ENCODE measurements at regions not wholly inside any gene's neighbourhood (a gene's known extent, or its start where the extent isn't known, plus 50 kb on each side); places are given as distances from the start of the nearest gene placed in this dataset.
A peak's percentile ranks its signal among the peaks of the same experiment; 100 is the strongest.
"Not testable (repeated sequence)": the region's sequence is repeated elsewhere in the genome, so short reads cannot be mapped to it uniquely, and the experiment has no call there.

DNA sequence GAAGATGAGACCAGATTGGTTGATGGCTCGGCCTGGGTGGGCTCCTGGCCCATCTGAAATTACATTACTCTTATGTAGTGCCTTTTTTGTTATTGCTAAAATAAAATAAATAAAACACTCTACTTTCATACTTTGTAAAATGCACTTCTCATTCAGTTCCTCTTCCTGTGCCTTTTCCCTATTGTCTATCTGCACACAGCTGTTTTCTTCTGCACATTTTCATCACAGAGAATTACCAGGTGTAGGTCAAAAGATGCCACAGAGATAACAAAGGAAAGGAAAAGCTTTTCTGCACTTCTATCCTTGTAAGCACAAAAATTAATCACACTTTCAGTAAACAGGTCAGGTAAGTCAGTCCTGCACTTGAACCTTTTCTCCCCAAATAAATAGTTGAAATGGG is 265.1 kb downstream of the BTG1 start:
- no peak for DNase-seq

- no peak for DNase-seq
Measured at GRCh38 chr12:91877456-91878235, 268.0 kb downstream of the BTG1 start.

GRCh38 chr12:91877022-91877421 is 268.6 kb downstream of the BTG1 start:
- peak; percentile 38 for DNase-seq

GRCh38 chr12:91875671-91876070 is 270.0 kb downstream of the BTG1 start:
- DNase-seq = not testable (repeated sequence)

DNA sequence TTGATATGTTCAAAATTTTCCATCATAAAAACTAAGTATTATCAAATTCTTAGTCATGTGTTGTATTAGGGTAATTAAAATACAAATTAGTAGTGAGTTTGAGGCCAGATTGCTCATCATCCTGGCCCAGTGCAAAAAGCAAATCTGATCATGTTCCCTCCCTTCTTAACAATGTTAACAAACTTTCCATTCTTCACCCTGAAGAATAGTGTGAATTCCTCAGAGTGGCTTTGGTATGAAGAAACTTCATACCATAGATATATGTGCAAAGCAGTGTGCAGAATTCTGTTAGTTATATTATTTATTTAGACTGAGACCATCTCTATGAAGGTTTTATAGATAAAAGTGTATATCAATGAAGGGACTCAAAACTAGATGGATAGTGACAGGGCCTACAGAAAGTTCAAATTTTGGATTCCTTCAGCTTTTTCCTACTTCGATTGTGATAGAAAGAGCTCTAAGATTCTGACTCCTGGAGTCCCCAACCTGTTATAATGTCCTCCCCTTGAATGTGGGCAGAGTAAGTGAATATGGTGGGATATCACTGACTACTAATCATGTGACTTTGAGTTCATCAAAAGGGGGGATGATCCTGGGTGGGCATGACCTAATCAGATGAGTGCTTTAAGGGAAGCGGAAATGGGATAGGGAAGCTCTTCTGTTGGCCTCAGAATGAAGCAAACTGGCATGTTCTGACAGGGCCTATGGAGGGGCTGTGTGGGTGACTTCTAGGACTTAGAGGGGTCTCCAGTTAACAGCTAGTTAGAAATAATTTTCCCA is 271.4 kb downstream of the BTG1 start:
- peak; percentile 10 for DNase-seq

GRCh38 chr12:91871751-91872150 is 273.9 kb downstream of the BTG1 start:
- no peak for DNase-seq

- DNase-seq = no peak
Measured at GRCh38 chr12:91870872-91871707, 274.6 kb downstream of the BTG1 start.

DNA sequence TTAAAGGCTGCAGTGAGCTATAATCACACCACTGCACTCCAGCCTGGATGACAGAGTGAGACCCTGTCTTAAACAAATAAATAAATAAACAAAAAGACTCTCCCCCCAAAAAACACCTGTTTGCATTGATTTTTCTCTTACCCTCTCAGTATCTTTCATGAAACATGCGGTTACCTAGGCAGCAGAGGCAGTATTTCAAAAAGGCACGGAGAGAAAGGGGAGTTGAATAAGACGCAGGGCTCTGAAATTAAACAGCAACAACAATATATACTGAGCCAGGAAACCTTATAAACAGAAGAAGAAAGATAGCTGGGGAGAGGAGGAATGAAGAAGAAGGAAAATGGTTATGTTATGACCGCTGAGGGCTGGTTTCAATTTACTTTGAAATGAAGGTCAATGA is 277.6 kb downstream of the BTG1 start:
- no peak for DNase-seq

DNA sequence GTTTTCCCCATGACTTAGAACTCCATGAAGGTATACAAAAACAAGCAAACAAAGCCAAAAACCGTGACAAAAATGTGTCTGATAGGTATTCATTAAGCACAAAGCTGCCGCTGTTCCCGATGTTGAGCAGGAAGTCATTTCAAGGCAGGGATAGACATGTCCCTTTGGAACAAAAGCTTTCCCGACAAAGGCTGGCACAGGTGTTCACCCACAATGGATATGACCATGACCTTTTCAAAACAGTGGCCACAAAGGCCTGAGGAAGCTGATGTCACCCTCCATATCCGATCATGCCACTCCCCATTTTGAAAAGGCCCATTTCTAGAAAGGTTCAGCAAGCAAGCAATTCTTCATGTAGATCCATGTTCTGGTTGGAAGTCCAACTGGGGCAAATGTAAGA is 279.1 kb downstream of the BTG1 start:
- DNase-seq = no peak

DNA sequence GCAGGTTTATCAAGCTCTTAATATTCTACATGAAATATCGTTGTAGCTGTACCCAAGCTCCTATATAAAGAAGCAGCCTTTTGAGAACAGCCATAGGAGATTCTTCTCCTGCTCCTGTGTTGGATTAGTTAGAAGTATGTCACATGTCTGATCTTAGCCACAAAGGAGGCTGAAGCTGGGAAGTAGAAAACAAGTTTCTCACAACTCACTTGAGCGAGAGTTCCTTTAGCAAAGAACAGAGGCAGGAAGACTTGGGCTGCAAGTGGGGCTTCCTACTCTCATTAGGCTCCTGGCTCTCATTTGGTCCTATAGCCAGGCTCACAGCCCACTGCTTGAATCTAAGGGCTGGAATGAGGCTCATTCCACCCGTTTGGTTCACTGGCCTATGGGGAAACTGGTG is 281.9 kb downstream of the BTG1 start:
- no peak for DNase-seq

- DNase-seq = no peak
Measured at GRCh38 chr12:91861554-91861953, 284.1 kb downstream of the BTG1 start.

- no peak for DNase-seq
Measured at GRCh38 chr12:91859347-91859746, 286.3 kb downstream of the BTG1 start.

DNA sequence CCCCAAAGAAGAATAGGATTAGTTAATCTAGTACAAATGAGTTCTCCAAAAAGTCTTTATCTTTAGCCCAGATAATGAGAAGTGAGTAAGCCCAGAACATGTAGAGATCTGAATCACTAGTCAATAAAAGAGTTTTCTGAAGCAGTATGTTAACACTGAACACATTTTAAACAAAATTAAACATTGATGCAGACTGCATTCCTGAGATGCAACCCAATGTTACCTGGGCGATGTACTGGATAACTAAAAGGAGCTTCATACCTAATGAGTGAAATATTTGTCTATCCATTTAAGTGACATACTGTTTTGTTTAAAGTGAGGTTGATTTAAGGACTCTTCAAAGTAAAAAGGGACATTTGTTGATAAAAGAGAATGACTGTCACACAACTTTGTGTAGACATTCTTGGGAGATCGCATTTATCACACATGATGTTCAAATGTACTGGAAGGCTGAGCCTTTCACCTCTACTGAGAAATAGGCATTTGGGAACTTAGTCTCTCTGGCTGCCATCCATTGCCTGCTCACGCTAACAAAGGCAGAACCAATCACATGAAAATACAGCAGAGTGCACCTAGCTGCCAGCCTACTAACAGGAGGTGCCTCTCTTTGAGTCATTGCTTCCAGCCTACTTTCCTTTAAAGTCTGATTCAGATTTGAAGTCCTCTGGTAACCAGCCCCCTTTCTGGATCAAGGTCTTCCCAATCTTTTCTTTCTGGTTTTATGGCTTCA is 287.7 kb downstream of the BTG1 start:
- no peak for DNase-seq

DNA sequence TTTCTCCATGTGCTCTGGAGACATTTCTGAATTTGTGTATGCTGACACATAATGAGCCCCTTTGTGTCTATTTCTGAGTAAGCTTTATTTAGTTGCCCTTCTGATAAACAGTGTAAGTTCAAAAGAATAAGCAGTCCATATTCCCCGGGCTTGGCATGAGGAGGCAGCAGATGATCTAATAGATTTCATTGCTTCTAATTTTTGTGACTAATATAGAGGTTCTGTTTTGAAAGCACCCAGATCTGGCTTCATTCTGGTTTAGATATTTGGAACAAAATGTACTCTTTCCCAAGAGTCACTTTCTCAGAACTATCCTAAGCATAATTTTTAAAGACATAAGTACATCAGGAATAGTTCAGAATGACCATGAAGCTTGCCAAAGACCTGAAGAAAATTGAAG is 290.9 kb downstream of the BTG1 start:
- DNase-seq = peak; percentile 3

DNA sequence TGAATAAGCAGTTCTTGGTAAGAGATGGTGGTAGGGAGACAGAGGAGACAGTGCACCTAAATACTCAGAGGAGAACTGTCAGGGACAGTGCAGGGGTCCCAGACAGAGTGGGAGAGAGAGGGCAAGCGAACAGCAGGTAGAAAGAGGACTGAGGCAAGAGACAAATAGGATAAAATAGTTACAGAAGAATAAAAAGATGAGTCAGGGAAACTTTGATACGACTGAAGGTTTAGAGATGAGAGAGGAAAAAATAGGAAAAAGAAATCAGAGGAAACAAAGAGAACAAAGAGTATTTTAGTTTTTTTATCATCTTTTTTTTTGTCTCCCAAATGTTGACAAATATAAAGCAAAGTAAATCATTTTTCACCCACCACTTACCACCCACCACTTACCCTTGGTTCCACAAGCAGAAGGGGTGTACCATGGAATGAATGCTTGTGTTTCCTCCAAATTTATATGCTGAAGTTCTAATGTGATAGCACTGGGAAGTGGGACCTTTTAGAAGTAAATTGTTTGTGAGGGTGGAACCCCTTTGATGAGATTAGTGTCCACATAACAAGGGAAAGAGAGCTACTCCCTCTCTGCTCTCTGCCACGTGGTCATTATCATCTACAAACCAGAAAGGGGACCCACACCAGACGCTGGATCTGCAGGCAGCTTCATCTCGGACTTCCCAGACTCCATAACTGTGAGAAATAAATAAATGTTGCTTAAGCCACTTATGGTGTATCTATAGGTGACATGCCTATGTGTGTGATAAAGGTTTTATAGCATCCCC is 292.1 kb downstream of the BTG1 start:
- DNase-seq = no peak

- DNase-seq = no peak
Measured at GRCh38 chr12:91852634-91853033, 293.0 kb downstream of the BTG1 start.

- no peak for DNase-seq
Measured at GRCh38 chr12:91851741-91852477, 293.7 kb downstream of the BTG1 start.

GRCh38 chr12:91846466-91847055 is 299.1 kb downstream of the BTG1 start:
- DNase-seq = no peak

GRCh38 chr12:91845365-91845764 is 300.3 kb downstream of the BTG1 start:
- no peak for DNase-seq

DNA sequence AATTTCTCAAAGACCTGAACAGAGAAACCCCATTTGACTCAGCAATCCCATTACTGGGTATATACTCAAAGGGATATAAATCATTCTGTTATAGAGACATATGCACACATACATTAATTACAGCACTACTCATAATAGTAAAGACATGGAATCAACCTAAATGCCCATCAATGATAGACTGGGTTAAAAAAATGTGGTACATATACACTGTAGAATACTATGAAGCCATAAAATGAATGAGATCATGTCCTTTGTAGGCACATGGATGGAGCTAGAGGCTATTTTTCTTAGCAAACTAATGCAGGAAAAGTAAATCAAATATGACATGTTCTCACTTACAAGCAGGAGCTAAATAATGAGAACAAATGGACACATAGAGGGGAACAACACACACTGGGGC is 303.8 kb downstream of the BTG1 start:
- DNase-seq = no peak

DNA sequence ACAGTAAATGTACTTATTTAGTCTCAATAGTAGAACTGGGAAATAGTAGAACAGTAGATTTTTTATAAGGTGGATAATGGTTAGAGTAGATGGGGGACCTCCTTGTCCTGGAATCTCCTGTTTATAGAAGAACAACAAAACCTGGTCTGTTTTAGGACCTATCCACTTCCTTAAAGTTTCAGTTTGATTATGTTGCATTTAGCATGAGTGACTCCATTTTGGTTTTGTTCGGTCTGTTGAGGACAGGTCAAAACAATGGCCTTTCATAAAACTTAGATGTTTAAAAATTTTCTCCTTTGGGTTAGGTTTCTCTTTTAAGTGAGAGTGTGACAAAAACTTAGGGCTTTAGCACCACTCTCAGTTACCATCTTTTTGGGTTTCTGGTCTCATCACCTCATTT is 308.9 kb downstream of the BTG1 start:
- DNase-seq = no peak
